Suprapubic skin (tissue), 3 donors: ENCODE measurements at regions not wholly inside any gene's neighbourhood (a gene's known extent, or its start where the extent isn't known, plus 50 kb on each side); places are given as distances from the start of the nearest gene placed in this dataset.

Experiments
- CTCF ChIP-seq, 2 donors: fragments of 200-600 bp in 1 of 2; fragments of 450-650 bp in 1 of 2; sonication (generic) in 1 of 2; IDR thresholded peaks; one replicate each; pipeline ENCODE4 v1.5.1; 2016 to 2019; ENCODE audit warnings: antibody characterized with exemption in 2 of 2, mild to moderate bottlenecking in 1 of 2, moderate library complexity in 1 of 2
- EP300 ChIP-seq: sonication (generic); formaldehyde crosslinking; IDR thresholded peaks from one replicate; pipeline ENCODE4 v1.6.1; 2017; ENCODE audit warnings: antibody characterized with exemption
- POLR2A ChIP-seq, 2 donors: fragments of 450-650 bp; IDR thresholded peaks; one replicate each; pipeline ENCODE4 v1.6.1; 2017; ENCODE audit warnings: antibody characterized with exemption in 2 of 2, mild to moderate bottlenecking in 2 of 2, moderate library complexity in 2 of 2

GRCh38 chr9:107547303-107547702, 57.7 kb upstream of the KLF4 start:
- TF ChIP-seq CTCF (IDR thresholded peaks at IDR 0.05) (no peak), POLR2A (IDR thresholded peaks at IDR 0.05) (no peak), EP300 (no peak)
